ENCODE measurements at regions not wholly inside any gene's neighbourhood (a gene's known extent, or its start where the extent isn't known, plus 50 kb on each side); places are given as distances from the start of the nearest gene placed in this dataset.

GRCh38 chr5:73323466-73323865 lies 125.1 kb downstream of the FOXD1 start:
- H3K9me3 ChIP-seq (ENCODE audit: low read length), result no peaks in the 10 kb centered on the region
- H2AFZ ChIP-seq (ENCODE audit: low read depth, low read length), result no peak overlapping the region
- no peak overlapping the region for H3K4me3 ChIP-seq (ENCODE audit: low read length)
- no peaks in the 10 kb centered on the region for H3K36me3 ChIP-seq (ENCODE audit: insufficient read depth, low read length)
- H3K27me3 ChIP-seq (ENCODE audit: insufficient read depth, low read length), result no peaks in the 10 kb centered on the region
- no peaks in the 10 kb centered on the region for H3K4me1 ChIP-seq (ENCODE audit: insufficient read depth, low read length)

- Histone ChIP-seq H3K9me3 (ENCODE audit: low read length) (no peaks in the 10 kb centered on the region), H3K4me3 (ENCODE audit: low read length) (no peak overlapping the region), H3K36me3 (ENCODE audit: insufficient read depth, low read length) (no peaks in the 10 kb centered on the region), H2AFZ (ENCODE audit: low read depth, low read length) (no peak overlapping the region), H3K4me1 (ENCODE audit: insufficient read depth, low read length) (no peaks in the 10 kb centered on the region), H3K27me3 (ENCODE audit: insufficient read depth, low read length) (no peaks in the 10 kb centered on the region)
Measured at GRCh38 chr5:73322437-73323076, 126.0 kb downstream of the FOXD1 start.

GRCh38 chr5:73321757-73322436 lies 126.7 kb downstream of the FOXD1 start:
- Histone ChIP-seq H3K27me3 (ENCODE audit: insufficient read depth, low read length) (no peaks in the 10 kb centered on the region), H3K36me3 (ENCODE audit: insufficient read depth, low read length) (no peaks in the 10 kb centered on the region), H3K4me3 (ENCODE audit: low read length) (no peak overlapping the region), H3K4me1 (ENCODE audit: insufficient read depth, low read length) (no peaks in the 10 kb centered on the region), H3K9me3 (ENCODE audit: low read length) (no peaks in the 10 kb centered on the region), H2AFZ (ENCODE audit: low read depth, low read length) (no peak overlapping the region)

- no peaks in the 10 kb centered on the region for H3K9me3 ChIP-seq (ENCODE audit: low read length)
- H2AFZ ChIP-seq (ENCODE audit: low read depth, low read length), result no peak overlapping the region
- no peaks in the 10 kb centered on the region for H3K4me1 ChIP-seq (ENCODE audit: insufficient read depth, low read length)
- H3K36me3 ChIP-seq (ENCODE audit: insufficient read depth, low read length), result no peaks in the 10 kb centered on the region
- peaks cover 17% of the 10 kb centered on the region for H3K27me3 ChIP-seq (ENCODE audit: insufficient read depth, low read length)
- H3K4me3 ChIP-seq (ENCODE audit: low read length), result no peak overlapping the region
Measured at GRCh38 chr5:73319036-73319435, 129.5 kb downstream of the FOXD1 start.

- Histone ChIP-seq H3K9me3 (ENCODE audit: low read length) (no peaks in the 10 kb centered on the region), H3K27me3 (ENCODE audit: insufficient read depth, low read length) (peaks cover 17% of the 10 kb centered on the region), H3K36me3 (ENCODE audit: insufficient read depth, low read length) (no peaks in the 10 kb centered on the region), H3K4me1 (ENCODE audit: insufficient read depth, low read length) (no peaks in the 10 kb centered on the region), H2AFZ (ENCODE audit: low read depth, low read length) (no peak overlapping the region), H3K4me3 (ENCODE audit: low read length) (no peak overlapping the region)
Measured at GRCh38 chr5:73318308-73318719, 130.3 kb downstream of the FOXD1 start.

- no peaks in the 10 kb centered on the region for H3K36me3 ChIP-seq (ENCODE audit: insufficient read depth, low read length)
- no peak overlapping the region for H2AFZ ChIP-seq (ENCODE audit: low read depth, low read length)
- H3K9me3 ChIP-seq (ENCODE audit: low read length), result no peaks in the 10 kb centered on the region
- no peaks in the 10 kb centered on the region for H3K4me1 ChIP-seq (ENCODE audit: insufficient read depth, low read length)
- no peak overlapping the region for H3K4me3 ChIP-seq (ENCODE audit: low read length)
- H3K27me3 ChIP-seq (ENCODE audit: insufficient read depth, low read length), result peaks cover 22% of the 10 kb centered on the region
Measured at GRCh38 chr5:73317523-73317922, 131.1 kb downstream of the FOXD1 start.

GRCh38 chr5:73314395-73315257 lies 134.0 kb downstream of the FOXD1 start:
- H3K9me3 ChIP-seq (ENCODE audit: low read length), result no peaks in the 10 kb centered on the region
- peaks cover 50% of the 10 kb centered on the region for H3K27me3 ChIP-seq (ENCODE audit: insufficient read depth, low read length)
- no peak overlapping the region for H3K4me3 ChIP-seq (ENCODE audit: low read length)
- no peak overlapping the region for H2AFZ ChIP-seq (ENCODE audit: low read depth, low read length)
- no peaks in the 10 kb centered on the region for H3K4me1 ChIP-seq (ENCODE audit: insufficient read depth, low read length)
- H3K36me3 ChIP-seq (ENCODE audit: insufficient read depth, low read length), result no peaks in the 10 kb centered on the region

GRCh38 chr5:73312872-73313510 lies 135.6 kb downstream of the FOXD1 start:
- no peak overlapping the region for H2AFZ ChIP-seq (ENCODE audit: low read depth, low read length)
- no peaks in the 10 kb centered on the region for H3K4me1 ChIP-seq (ENCODE audit: insufficient read depth, low read length)
- H3K36me3 ChIP-seq (ENCODE audit: insufficient read depth, low read length), result no peaks in the 10 kb centered on the region
- H3K27me3 ChIP-seq (ENCODE audit: insufficient read depth, low read length), result peaks cover 55% of the 10 kb centered on the region
- no peaks in the 10 kb centered on the region for H3K9me3 ChIP-seq (ENCODE audit: low read length)
- H3K4me3 ChIP-seq (ENCODE audit: low read length), result no peak overlapping the region

GRCh38 chr5:73312146-73312871 lies 136.3 kb downstream of the FOXD1 start:
- no peaks in the 10 kb centered on the region for H3K4me1 ChIP-seq (ENCODE audit: insufficient read depth, low read length)
- H3K36me3 ChIP-seq (ENCODE audit: insufficient read depth, low read length), result no peaks in the 10 kb centered on the region
- peaks cover 55% of the 10 kb centered on the region for H3K27me3 ChIP-seq (ENCODE audit: insufficient read depth, low read length)
- no peak overlapping the region for H3K4me3 ChIP-seq (ENCODE audit: low read length)
- no peaks in the 10 kb centered on the region for H3K9me3 ChIP-seq (ENCODE audit: low read length)
- H2AFZ ChIP-seq (ENCODE audit: low read depth, low read length), result no peak overlapping the region

- no peaks in the 10 kb centered on the region for H3K4me1 ChIP-seq (ENCODE audit: insufficient read depth, low read length)
- no peak overlapping the region for H2AFZ ChIP-seq (ENCODE audit: low read depth, low read length)
- no peak overlapping the region for H3K4me3 ChIP-seq (ENCODE audit: low read length)
- no peaks in the 10 kb centered on the region for H3K36me3 ChIP-seq (ENCODE audit: insufficient read depth, low read length)
- H3K9me3 ChIP-seq (ENCODE audit: low read length), result no peaks in the 10 kb centered on the region
- peaks cover 58% of the 10 kb centered on the region for H3K27me3 ChIP-seq (ENCODE audit: insufficient read depth, low read length)
Measured at GRCh38 chr5:73311291-73312110, 137.1 kb downstream of the FOXD1 start.

- Histone ChIP-seq H3K27me3 (ENCODE audit: insufficient read depth, low read length) (peaks cover 75% of the 10 kb centered on the region), H3K9me3 (ENCODE audit: low read length) (peaks cover 4% of the 10 kb centered on the region), H3K4me3 (ENCODE audit: low read length) (no peak overlapping the region), H3K36me3 (ENCODE audit: insufficient read depth, low read length) (no peaks in the 10 kb centered on the region), H2AFZ (ENCODE audit: low read depth, low read length) (no peak overlapping the region), H3K4me1 (ENCODE audit: insufficient read depth, low read length) (no peaks in the 10 kb centered on the region)
Measured at GRCh38 chr5:73307645-73308355, 134.8 kb downstream of the TMEM174 start.

Measured in neuron (in vitro differentiated cells).